T-helper 17 cell (primary cell): ENCODE measurements at regions not wholly inside any gene's neighbourhood (a gene's known extent, or its start where the extent isn't known, plus 50 kb on each side); places are given as distances from the start of the nearest gene placed in this dataset.
"Not testable (repeated sequence)": the region's sequence is repeated elsewhere in the genome, so short reads cannot be mapped to it uniquely, and the experiment has no call there.

Experiments
- ATAC-seq: fragments of 150-1000 bp; cut with Tn5 transposase; 2 replicates; pipeline ENCODE4 v1.10.0; 2021; ENCODE audit warnings: mild to moderate bottlenecking, moderate library complexity
- DNase-seq, 3 donors: peaks; one replicate each; pipeline versions ENCODE4 v3.0.0 to v3.0.0-alpha.2; 2020 to 2021
- H3K9me3 ChIP-seq: one replicate; pipeline ENCODE4 v1.7.0; 2013; ENCODE audit warnings: low read length, mild to moderate bottlenecking; ENCODE audit not compliant: control insufficient read depth, poor library complexity, severe bottlenecking
- H3K27ac Mint-ChIP-seq: one replicate; pipeline ENCODE4 v1.8.0; 2022; ENCODE audit warnings: mild to moderate bottlenecking, moderate library complexity, mixed read lengths
- H3K27me3 Mint-ChIP-seq: one replicate; pipeline ENCODE4 v1.8.0; 2022; ENCODE audit warnings: mixed read lengths
- H3K36me3 Mint-ChIP-seq: one replicate; pipeline ENCODE4 v1.8.0; 2022; ENCODE audit warnings: low read depth, mixed read lengths
- H3K4me1 Mint-ChIP-seq: one replicate; pipeline ENCODE4 v1.8.0; 2022; ENCODE audit warnings: mild to moderate bottlenecking, mixed read lengths
- H3K4me3 Mint-ChIP-seq: one replicate; pipeline ENCODE4 v1.8.0; 2022; ENCODE audit warnings: mild to moderate bottlenecking, moderate library complexity, mixed read lengths

GRCh38 chr7:114183311-114184088 lies 231.1 kb upstream of the FOXP2 start:
- H3K27ac Mint-ChIP-seq, result no peak overlapping the region
- no peak for DNase-seq
- H3K9me3 ChIP-seq, result no peaks in the 10 kb centered on the region
- H3K27me3 Mint-ChIP-seq, result peaks cover 5% of the 10 kb centered on the region
- H3K36me3 Mint-ChIP-seq, result no peaks in the 10 kb centered on the region
- no peak overlapping the region for H3K4me3 Mint-ChIP-seq
- no peaks in the 10 kb centered on the region for H3K4me1 Mint-ChIP-seq
- ATAC-seq, result no peak

GRCh38 chr7:114182837-114183236 lies 231.8 kb upstream of the FOXP2 start:
- DNase-seq, result no peak
- ATAC-seq, result no peak
- H3K9me3 ChIP-seq, result no peaks in the 10 kb centered on the region
- H3K4me1 Mint-ChIP-seq, result no peaks in the 10 kb centered on the region
- H3K4me3 Mint-ChIP-seq, result no peak overlapping the region
- H3K27me3 Mint-ChIP-seq, result peaks cover 5% of the 10 kb centered on the region
- no peaks in the 10 kb centered on the region for H3K36me3 Mint-ChIP-seq
- H3K27ac Mint-ChIP-seq, result no peak overlapping the region

- ATAC-seq (no peak), DNase-seq (no peak)
- H3K27ac Mint-ChIP-seq, result no peak overlapping the region
- no peak overlapping the region for H3K4me3 Mint-ChIP-seq
- H3K36me3 Mint-ChIP-seq, result no peaks in the 10 kb centered on the region
- H3K9me3 ChIP-seq, result no peaks in the 10 kb centered on the region
- peaks cover 5% of the 10 kb centered on the region for H3K27me3 Mint-ChIP-seq
- no peaks in the 10 kb centered on the region for H3K4me1 Mint-ChIP-seq
These were observed 233.3 kb upstream of the FOXP2 start for GRCh38 chr7:114181280-114181679.

- ATAC-seq, result no peak
- no peaks in the 10 kb centered on the region for H3K9me3 ChIP-seq
- H3K27ac Mint-ChIP-seq, result no peak overlapping the region
- no peak overlapping the region for H3K4me3 Mint-ChIP-seq
- no peaks in the 10 kb centered on the region for H3K4me1 Mint-ChIP-seq
- DNase-seq, result no peak
- H3K27me3 Mint-ChIP-seq, result peaks cover 5% of the 10 kb centered on the region
- H3K36me3 Mint-ChIP-seq, result no peaks in the 10 kb centered on the region
These were observed 233.9 kb upstream of the FOXP2 start for GRCh38 chr7:114180556-114181266.

DNA sequence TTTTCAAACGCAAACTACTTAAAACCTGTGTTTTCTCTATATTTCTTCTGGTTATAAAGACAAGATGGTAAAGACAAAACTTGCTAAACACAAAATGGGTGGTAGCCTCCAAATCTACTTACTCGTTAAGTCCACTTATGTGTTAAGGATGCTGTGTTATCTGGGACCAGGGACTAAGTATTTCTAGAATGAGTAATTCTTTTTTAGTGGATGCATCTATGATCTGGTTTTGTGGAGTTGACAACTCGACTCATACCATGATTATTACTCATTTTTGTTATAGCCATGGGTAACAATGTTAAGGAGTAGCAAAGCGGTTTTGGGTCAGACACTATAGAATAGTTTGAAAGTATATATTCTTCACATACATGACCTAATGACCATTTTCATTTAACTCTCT lies 239.5 kb upstream of the FOXP2 start:
- Mint-ChIP-seq H3K4me1 (no peaks in the 10 kb centered on the region), H3K4me3 (no peak overlapping the region), H3K36me3 (no peaks in the 10 kb centered on the region), H3K27ac (no peak overlapping the region), H3K27me3 (peaks cover 5% of the 10 kb centered on the region)
- no peaks in the 10 kb centered on the region for H3K9me3 ChIP-seq
- DNase-seq (no peak), ATAC-seq (no peak)

DNA sequence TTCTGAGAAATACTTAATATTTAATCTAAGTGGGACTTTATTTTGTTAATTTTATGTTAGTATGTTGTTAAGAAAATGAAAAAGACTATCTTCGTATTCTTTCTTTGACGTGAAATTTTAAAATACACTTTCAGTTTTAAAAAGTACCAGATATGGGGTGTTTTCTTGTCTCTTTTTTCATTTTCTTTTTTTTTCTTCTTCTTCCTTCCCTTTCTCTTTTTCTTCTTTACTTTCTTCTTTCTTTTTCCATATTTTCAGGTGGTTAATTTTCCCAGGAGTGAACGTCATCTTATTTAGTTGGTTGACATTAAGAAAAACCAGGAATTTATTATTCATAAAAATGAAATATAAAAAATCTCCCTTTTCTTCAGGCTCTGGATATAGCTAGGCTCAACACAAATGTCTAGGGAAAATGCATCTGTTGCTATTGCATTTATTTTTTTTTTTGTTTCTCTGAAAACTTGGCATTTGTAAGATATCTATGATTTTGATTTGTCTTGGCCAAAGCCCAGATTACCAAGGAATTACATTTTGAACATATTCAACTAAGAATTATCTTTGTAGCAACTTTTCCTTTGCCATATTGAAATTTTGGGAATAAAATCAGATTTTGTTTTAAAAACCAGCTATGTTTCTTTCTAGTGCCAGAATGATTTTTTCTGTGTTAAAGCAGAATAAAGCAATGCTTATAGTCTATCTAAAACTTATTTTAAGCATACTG lies 241.3 kb upstream of the FOXP2 start:
- no peak overlapping the region for H3K4me3 Mint-ChIP-seq
- H3K9me3 ChIP-seq, result no peaks in the 10 kb centered on the region
- no peak for ATAC-seq
- no peaks in the 10 kb centered on the region for H3K4me1 Mint-ChIP-seq
- no peak overlapping the region for H3K27ac Mint-ChIP-seq
- H3K36me3 Mint-ChIP-seq, result no peaks in the 10 kb centered on the region
- DNase-seq, result no peak
- H3K27me3 Mint-ChIP-seq, result peaks cover 5% of the 10 kb centered on the region

- not testable (repeated sequence) for DNase-seq
These were observed 245.2 kb upstream of the FOXP2 start for GRCh38 chr7:114169389-114169788.

GRCh38 chr7:114160925-114161324 lies 242.1 kb upstream of the PPP1R3A start:
- H3K9me3 ChIP-seq, result no peaks in the 10 kb centered on the region
- no peak overlapping the region for H3K27ac Mint-ChIP-seq
- no peaks in the 10 kb centered on the region for H3K27me3 Mint-ChIP-seq
- no peak overlapping the region for H3K4me3 Mint-ChIP-seq
- no peak for DNase-seq
- ATAC-seq, result no peak
- H3K4me1 Mint-ChIP-seq, result no peaks in the 10 kb centered on the region
- no peaks in the 10 kb centered on the region for H3K36me3 Mint-ChIP-seq

More at GRCh38 chr7:114169389-114169788, 245.2 kb upstream of the FOXP2 start:
- H3K36me3 Mint-ChIP-seq, H3K27me3 Mint-ChIP-seq, H3K4me1 Mint-ChIP-seq, ATAC-seq, H3K9me3 ChIP-seq, H3K27ac Mint-ChIP-seq, H3K4me3 Mint-ChIP-seq: not testable (repeated sequence)

DNA sequence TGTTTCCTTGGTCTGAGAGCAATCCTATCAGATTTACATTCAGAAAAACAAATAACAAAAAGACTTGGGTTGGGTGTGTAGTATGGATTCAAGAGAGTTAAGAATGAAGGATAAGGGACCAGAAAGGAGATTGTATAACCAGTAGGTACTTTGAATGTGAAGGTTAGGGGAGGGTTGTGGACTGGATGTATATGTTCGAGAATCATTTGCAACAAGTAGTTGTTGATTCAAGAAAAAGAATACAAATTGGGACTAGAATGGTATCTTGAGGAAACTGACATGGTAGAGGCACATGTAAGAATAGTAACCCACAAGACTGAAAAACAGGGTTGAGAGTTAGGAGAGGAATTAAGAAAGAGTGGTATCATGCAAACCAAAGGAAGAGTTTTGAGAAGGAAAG lies 240.0 kb upstream of the PPP1R3A start:
- H3K4me1 Mint-ChIP-seq, result no peaks in the 10 kb centered on the region
- DNase-seq, result no peak

DNA sequence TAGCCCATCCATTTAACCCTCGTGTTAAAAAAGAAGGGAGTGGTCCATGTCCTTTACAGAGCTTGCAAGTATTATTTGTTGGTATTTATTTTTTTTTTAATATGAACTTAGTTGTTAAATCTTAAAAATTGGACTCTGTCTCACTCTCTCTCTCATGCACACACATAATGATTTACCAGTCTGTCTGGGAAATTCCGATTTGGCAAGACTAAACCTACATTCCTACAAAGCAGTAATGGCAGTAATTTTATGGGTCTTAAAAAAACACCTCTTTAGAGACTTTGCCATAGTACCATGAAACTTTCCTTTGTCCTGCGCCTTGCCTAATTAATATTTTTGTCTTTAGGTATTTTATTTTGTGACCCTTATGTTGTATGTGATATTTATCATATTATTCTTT lies 239.5 kb upstream of the PPP1R3A start:
- Mint-ChIP-seq H3K36me3 (no peaks in the 10 kb centered on the region), H3K27me3 (peaks cover 6% of the 10 kb centered on the region), H3K4me1 (no peaks in the 10 kb centered on the region), H3K4me3 (no peak overlapping the region), H3K27ac (no peak overlapping the region)
- no peak for DNase-seq
- H3K9me3 ChIP-seq, result no peaks in the 10 kb centered on the region
- ATAC-seq, result no peak

More for the DNA sequence above, 240.0 kb upstream of the PPP1R3A start:
- ATAC-seq, result no peak
- Mint-ChIP-seq H3K36me3 (no peaks in the 10 kb centered on the region), H3K27ac (no peak overlapping the region), H3K27me3 (peaks cover under 1% of the 10 kb centered on the region), H3K4me3 (no peak overlapping the region)
- no peaks in the 10 kb centered on the region for H3K9me3 ChIP-seq

GRCh38 chr7:114156178-114156577 lies 237.4 kb upstream of the PPP1R3A start:
- DNase-seq, result no peak
- no peak for ATAC-seq
- Mint-ChIP-seq H3K36me3 (no peaks in the 10 kb centered on the region), H3K27ac (no peak overlapping the region), H3K4me3 (no peak overlapping the region), H3K4me1 (no peaks in the 10 kb centered on the region), H3K27me3 (peaks cover 17% of the 10 kb centered on the region)
- no peaks in the 10 kb centered on the region for H3K9me3 ChIP-seq

GRCh38 chr7:114155116-114156110 lies 236.6 kb upstream of the PPP1R3A start:
- ATAC-seq (no peak), DNase-seq (no peak)
- H3K27ac Mint-ChIP-seq, result no peak overlapping the region
- peaks cover 17% of the 10 kb centered on the region for H3K27me3 Mint-ChIP-seq
- H3K36me3 Mint-ChIP-seq, result no peaks in the 10 kb centered on the region
- no peaks in the 10 kb centered on the region for H3K4me1 Mint-ChIP-seq
- H3K9me3 ChIP-seq, result no peaks in the 10 kb centered on the region
- no peak overlapping the region for H3K4me3 Mint-ChIP-seq
